ENCODE measurements at regions not wholly inside any gene's neighbourhood (a gene's known extent, or its start where the extent isn't known, plus 50 kb on each side); places are given as distances from the start of the nearest gene placed in this dataset.

DNA sequence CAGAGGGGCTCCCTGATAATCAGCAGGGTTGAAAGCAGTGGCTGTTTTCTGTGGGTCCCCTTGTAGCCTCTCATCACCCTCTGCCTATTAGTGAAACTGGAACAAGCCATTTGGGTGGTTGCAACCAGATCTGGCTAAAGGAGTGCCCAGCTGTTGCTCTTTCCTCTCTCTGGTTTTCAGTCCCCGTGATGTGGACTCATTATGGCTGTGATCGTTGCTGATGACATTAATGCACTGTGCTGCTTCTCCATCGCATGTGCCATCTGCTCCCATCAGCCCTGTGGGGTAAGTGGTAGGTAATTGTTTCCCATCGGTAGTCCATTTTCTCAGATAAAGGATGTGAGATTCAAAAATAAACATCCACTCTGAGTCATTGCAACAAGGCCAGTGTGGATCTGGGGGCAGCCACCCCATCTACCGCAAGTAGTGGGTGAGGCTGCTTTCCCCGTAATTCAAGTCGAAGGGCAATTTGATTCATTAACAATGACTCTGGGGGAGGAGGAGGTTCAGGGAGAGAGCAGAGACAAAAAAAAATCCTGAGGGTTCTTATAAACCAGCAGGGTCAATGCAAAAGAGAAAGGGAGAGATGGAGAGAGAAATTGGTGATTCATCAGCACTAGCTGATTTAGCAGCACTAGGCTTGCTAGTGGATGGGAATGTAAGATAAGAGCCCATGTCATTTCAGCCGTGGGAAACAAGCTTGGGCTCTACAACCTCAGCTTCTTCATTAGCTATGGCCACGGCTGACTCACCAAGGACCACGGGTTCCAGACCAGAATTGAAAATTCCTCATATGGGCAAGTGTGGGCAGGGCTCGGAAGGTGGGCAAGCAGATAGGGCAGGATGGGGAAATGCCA is 357.8 kb downstream of the MID1IP1 start:
- TF ChIP-seq, protein P1, sequence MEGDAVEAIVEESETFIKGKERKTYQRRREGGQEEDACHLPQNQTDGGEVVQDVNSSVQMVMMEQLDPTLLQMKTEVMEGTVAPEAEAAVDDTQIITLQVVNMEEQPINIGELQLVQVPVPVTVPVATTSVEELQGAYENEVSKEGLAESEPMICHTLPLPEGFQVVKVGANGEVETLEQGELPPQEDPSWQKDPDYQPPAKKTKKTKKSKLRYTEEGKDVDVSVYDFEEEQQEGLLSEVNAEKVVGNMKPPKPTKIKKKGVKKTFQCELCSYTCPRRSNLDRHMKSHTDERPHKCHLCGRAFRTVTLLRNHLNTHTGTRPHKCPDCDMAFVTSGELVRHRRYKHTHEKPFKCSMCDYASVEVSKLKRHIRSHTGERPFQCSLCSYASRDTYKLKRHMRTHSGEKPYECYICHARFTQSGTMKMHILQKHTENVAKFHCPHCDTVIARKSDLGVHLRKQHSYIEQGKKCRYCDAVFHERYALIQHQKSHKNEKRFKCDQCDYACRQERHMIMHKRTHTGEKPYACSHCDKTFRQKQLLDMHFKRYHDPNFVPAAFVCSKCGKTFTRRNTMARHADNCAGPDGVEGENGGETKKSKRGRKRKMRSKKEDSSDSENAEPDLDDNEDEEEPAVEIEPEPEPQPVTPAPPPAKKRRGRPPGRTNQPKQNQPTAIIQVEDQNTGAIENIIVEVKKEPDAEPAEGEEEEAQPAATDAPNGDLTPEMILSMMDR (IDR thresholded peaks at IDR 0.05), result no peak
- no peak for TF ChIP-seq POLR2A (IDR thresholded peaks at IDR 0.05)

Data from thyroid gland (tissue), 4 donors.